HL-60 (cell line): ENCODE measurements at regions not wholly inside any gene's neighbourhood (a gene's known extent, or its start where the extent isn't known, plus 50 kb on each side); places are given as distances from the start of the nearest gene placed in this dataset.
A peak's percentile ranks its signal among the peaks of the same experiment; 100 is the strongest.

Experiments
- DNase-seq, 2 experiments: peaks; one replicate each; pipeline ENCODE4 v3.0.0-alpha.2; 2010 to 2020; ENCODE audit warnings: low read depth in 1 of 2, low spot score in 1 of 2
- H3K27ac ChIP-seq: fragments of 250-450 bp; sonication (Bioruptor Pico); replicated peaks from 2 replicates; pipeline ENCODE4 v1.5.1; 2020; ENCODE audit warnings: mild to moderate bottlenecking, moderate library complexity
- H3K27me3 ChIP-seq: fragments of 250-450 bp; sonication (Bioruptor Pico); 2 replicates; pipeline ENCODE4 v1.5.1; 2021; ENCODE audit warnings: mild to moderate bottlenecking, moderate library complexity; ENCODE audit not compliant: insufficient read depth, poor library complexity, severe bottlenecking
- H3K4me3 ChIP-seq: replicated peaks from 2 replicates; pipeline ENCODE4 v1.5.1; 2011; ENCODE audit warnings: mild to moderate bottlenecking, control low read depth, low read length; ENCODE audit not compliant: insufficient read depth
- CTCF ChIP-seq: IDR thresholded peaks from one replicate; pipeline ENCODE4 v1.5.1; 2011; ENCODE audit warnings: low read length, control low read depth, inconsistent platforms; ENCODE audit not compliant: insufficient read depth
- GABPA ChIP-seq: IDR thresholded peaks from 2 replicates; pipeline ENCODE4 v1.6.1; 2012; ENCODE audit warnings: low read depth
- POLR2AphosphoS5 ChIP-seq: IDR thresholded peaks from 2 replicates; pipeline ENCODE4 v1.6.1; 2012; ENCODE audit warnings: low read depth
- SPI1 ChIP-seq: IDR thresholded peaks from 2 replicates; pipeline ENCODE4 v1.6.1; 2012; ENCODE audit warnings: low read depth, mild to moderate bottlenecking, borderline replicate concordance
- TF ChIP-seq, protein P1 (sequence below): IDR thresholded peaks from 2 replicates; pipeline ENCODE4 v1.6.1; 2012; ENCODE audit warnings: low read depth; ENCODE audit not compliant: insufficient replicate concordance

DNA sequence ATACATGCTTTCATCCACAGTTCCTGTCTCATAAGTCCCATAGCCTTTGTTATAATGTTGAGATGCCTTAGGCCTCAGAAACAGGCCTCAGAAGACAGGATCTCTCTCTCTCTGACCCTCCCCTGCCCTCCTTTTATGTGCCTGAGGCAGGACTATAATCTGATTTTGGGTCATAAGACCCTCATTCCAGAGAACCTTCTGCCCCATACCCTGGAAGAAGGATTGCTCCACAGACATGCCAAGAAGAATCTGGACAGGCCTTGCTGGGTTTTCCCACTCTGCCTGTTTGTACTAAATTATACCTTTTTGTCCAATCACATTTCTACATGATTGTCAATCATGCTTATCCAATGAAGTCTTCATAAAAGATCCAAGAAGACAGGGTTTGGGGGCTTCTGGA is 57.2 kb upstream of the MME start:
- TF ChIP-seq SPI1 (no peak), CTCF (no peak), POLR2AphosphoS5 (no peak), GABPA (no peak)
- TF ChIP-seq, protein P1, sequence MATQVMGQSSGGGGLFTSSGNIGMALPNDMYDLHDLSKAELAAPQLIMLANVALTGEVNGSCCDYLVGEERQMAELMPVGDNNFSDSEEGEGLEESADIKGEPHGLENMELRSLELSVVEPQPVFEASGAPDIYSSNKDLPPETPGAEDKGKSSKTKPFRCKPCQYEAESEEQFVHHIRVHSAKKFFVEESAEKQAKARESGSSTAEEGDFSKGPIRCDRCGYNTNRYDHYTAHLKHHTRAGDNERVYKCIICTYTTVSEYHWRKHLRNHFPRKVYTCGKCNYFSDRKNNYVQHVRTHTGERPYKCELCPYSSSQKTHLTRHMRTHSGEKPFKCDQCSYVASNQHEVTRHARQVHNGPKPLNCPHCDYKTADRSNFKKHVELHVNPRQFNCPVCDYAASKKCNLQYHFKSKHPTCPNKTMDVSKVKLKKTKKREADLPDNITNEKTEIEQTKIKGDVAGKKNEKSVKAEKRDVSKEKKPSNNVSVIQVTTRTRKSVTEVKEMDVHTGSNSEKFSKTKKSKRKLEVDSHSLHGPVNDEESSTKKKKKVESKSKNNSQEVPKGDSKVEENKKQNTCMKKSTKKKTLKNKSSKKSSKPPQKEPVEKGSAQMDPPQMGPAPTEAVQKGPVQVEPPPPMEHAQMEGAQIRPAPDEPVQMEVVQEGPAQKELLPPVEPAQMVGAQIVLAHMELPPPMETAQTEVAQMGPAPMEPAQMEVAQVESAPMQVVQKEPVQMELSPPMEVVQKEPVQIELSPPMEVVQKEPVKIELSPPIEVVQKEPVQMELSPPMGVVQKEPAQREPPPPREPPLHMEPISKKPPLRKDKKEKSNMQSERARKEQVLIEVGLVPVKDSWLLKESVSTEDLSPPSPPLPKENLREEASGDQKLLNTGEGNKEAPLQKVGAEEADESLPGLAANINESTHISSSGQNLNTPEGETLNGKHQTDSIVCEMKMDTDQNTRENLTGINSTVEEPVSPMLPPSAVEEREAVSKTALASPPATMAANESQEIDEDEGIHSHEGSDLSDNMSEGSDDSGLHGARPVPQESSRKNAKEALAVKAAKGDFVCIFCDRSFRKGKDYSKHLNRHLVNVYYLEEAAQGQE: no peak
- no peak overlapping the region for H3K27ac ChIP-seq
- no peaks in the 10 kb centered on the region for H3K27me3 ChIP-seq
- no peak overlapping the region for H3K4me3 ChIP-seq
- DNase-seq: no peak

GRCh38 chr3:155019575-155019974 is 60.5 kb upstream of the MME start:
- Histone ChIP-seq H3K4me3 (no peak overlapping the region), H3K27ac (peak overlapping the region; percentile 29), H3K27me3 (no peaks in the 10 kb centered on the region)
- no peak for DNase-seq
- TF ChIP-seq POLR2AphosphoS5 (no peak), SPI1 (no peak), CTCF (no peak), GABPA (no peak)
- TF ChIP-seq, protein P1: no peak

GRCh38 chr3:155018621-155019330 is 61.3 kb upstream of the MME start:
- TF ChIP-seq POLR2AphosphoS5 (peak; percentile 36; the same call in 1 of the 2 replicates), CTCF (no peak), GABPA (no peak), SPI1 (peak; percentile 94)
- H3K27me3 ChIP-seq: no peaks in the 10 kb centered on the region
- DNase-seq: peak; percentile 76 to 93
- H3K4me3 ChIP-seq: no peak overlapping the region
- peak overlapping the region; percentile 29 for H3K27ac ChIP-seq
